B cell (primary cell): ENCODE measurements at regions not wholly inside any gene's neighbourhood (a gene's known extent, or its start where the extent isn't known, plus 50 kb on each side); places are given as distances from the start of the nearest gene placed in this dataset.

Source experiments
- ATAC-seq: fragments of 200-7000 bp; cut with Tn5 transposase; one replicate; pipeline ENCODE4 v1.10.0; 2021; ENCODE audit warnings: low read depth, mild to moderate bottlenecking, moderate number of reproducible peaks, moderate library complexity
- CTCF ChIA-PET: fragments of 350-600 bp; sonication (Branson Sonifier 250); formaldehyde crosslinking; loops from one replicate; lab custom pipeline; 2021; ENCODE audit warnings: antibody characterized with exemption, inconsistent platforms; lab: Charles Lee
- POLR2A ChIA-PET: fragments of 350-600 bp; sonication (Branson Sonifier 250); formaldehyde crosslinking; loops from one replicate; lab custom pipeline; 2021; ENCODE audit warnings: antibody characterized with exemption; lab: Charles Lee
- DNase-seq: peaks from one replicate; pipeline ENCODE4 v3.0.0; 2013
- H2AFZ ChIP-seq: 2 replicates; pipeline ENCODE4 v1.6.1; 2012; ENCODE audit warnings: mild to moderate bottlenecking, low read depth, low read length; ENCODE audit not compliant: insufficient read depth, poor library complexity, severe bottlenecking
- H3K27ac ChIP-seq, 2 donors: 1 replicate in 1 of 2; 2 replicates in 1 of 2; pipeline ENCODE4 v1.5.1; 2012 to 2013; ENCODE audit warnings: low read length in 2 of 2, mild to moderate bottlenecking in 2 of 2, moderate library complexity in 1 of 2
- H3K27me3 ChIP-seq, 4 experiments: fragments of 200-600 bp in 1 of 4; sonication (generic) in 1 of 4; replicated peaks in 1 of 4; 1 replicate in 2 of 4; 2 replicates in 2 of 4; pipeline versions ENCODE4 v1.6.1 to v1.7.0; 2013 to 2016; ENCODE audit warnings: low read length in 3 of 4, mild to moderate bottlenecking in 2 of 4, mixed read lengths in 1 of 4, moderate library complexity in 1 of 4; ENCODE audit not compliant: insufficient read depth in 4 of 4, control insufficient read depth in 3 of 4; ENCODE audit errors: control extremely low read depth in 1 of 4
- H3K36me3 ChIP-seq, 2 experiments: replicated peaks in 1 of 2; 1 replicate in 1 of 2; 2 replicates in 1 of 2; pipeline versions ENCODE4 v1.6.1 to v1.7.1; 2013; ENCODE audit warnings: low read length in 1 of 2; ENCODE audit not compliant: insufficient read depth in 2 of 2, control insufficient read depth in 1 of 2; ENCODE audit errors: control extremely low read depth in 1 of 2, extremely low read depth in 1 of 2
- H3K4me1 ChIP-seq, 2 donors: fragments of 200-600 bp in 1 of 2; sonication (generic) in 1 of 2; 1 replicate in 1 of 2; 2 replicates in 1 of 2; pipeline versions ENCODE4 v1.5.1 to v1.6.1; 2013 to 2017; ENCODE audit warnings: low read length in 2 of 2; ENCODE audit not compliant: control insufficient read depth in 2 of 2, insufficient read depth in 2 of 2
- H3K4me2 ChIP-seq: replicated peaks from 2 replicates; pipeline ENCODE3; 2012; ENCODE audit warnings: mild to moderate bottlenecking, low read depth, low read length; ENCODE audit not compliant: poor library complexity, severe bottlenecking
- H3K4me3 ChIP-seq, 5 experiments: fragments of 200-600 bp in 1 of 5; sonication (generic) in 1 of 5; 1 replicate in 3 of 5; 2 replicates in 2 of 5; pipeline versions ENCODE4 v1.5.1 to v1.7.0; 2011 to 2016; ENCODE audit warnings: low read length in 4 of 5, mild to moderate bottlenecking in 4 of 5, low read depth in 2 of 5, control low read depth in 1 of 5, moderate library complexity in 1 of 5; ENCODE audit not compliant: insufficient read depth in 1 of 5; ENCODE audit errors: control extremely low read depth in 1 of 5, extremely low read depth in 1 of 5
- H3K79me2 ChIP-seq: fragments of 200-600 bp; sonication (generic); one replicate; pipeline ENCODE4 v1.6.0; 2016; ENCODE audit warnings: low read length; ENCODE audit not compliant: control insufficient read depth, insufficient read depth
- H3K9ac ChIP-seq: fragments of 200-600 bp; sonication (generic); 2 replicates; pipeline ENCODE4 v1.6.1; 2017; ENCODE audit warnings: mild to moderate bottlenecking, low read length, moderate library complexity
- H3K9me3 ChIP-seq, 3 donors: one replicate each; pipeline versions ENCODE4 v1.6.1 to v1.7.1; 2013; ENCODE audit warnings: low read length in 2 of 3; ENCODE audit not compliant: control insufficient read depth in 2 of 3, insufficient read depth in 1 of 3; ENCODE audit errors: control extremely low read depth in 1 of 3
- H4K20me1 ChIP-seq: 2 replicates; pipeline ENCODE4 v1.6.0; 2012; ENCODE audit warnings: mild to moderate bottlenecking, low read length; ENCODE audit not compliant: insufficient read depth, control insufficient read depth, poor library complexity, severe bottlenecking
- H3K27ac Mint-ChIP-seq: one replicate; pipeline ENCODE4 v1.8.0; 2021; ENCODE audit warnings: mixed read lengths
- H3K27me3 Mint-ChIP-seq: one replicate; pipeline ENCODE4 v1.8.0; 2021; ENCODE audit warnings: mixed read lengths
- H3K4me1 Mint-ChIP-seq: one replicate; pipeline ENCODE4 v1.8.0; 2021; ENCODE audit warnings: mixed read lengths
- H3K4me3 Mint-ChIP-seq: one replicate; pipeline ENCODE4 v1.8.0; 2021; ENCODE audit warnings: mixed read lengths
- H3K9me3 Mint-ChIP-seq: one replicate; pipeline ENCODE4 v1.8.0; 2022; ENCODE audit warnings: mixed read lengths; ENCODE audit not compliant: insufficient read depth
- EZH2 ChIP-seq: IDR thresholded peaks from 2 replicates; pipeline ENCODE4 v1.6.1; 2012; ENCODE audit warnings: borderline replicate concordance, low read depth, mild to moderate bottlenecking, moderate library complexity, low read length; ENCODE audit not compliant: insufficient read depth, poor library complexity, severe bottlenecking
- WGBS: methylation state at CpG from one replicate; pipeline ENCODE4 v1.1.5; 2013; ENCODE audit warnings: missing lambda C conversion rate; ENCODE audit not compliant: insufficient coverage; 5-methylcytosine and 5-hydroxymethylcytosine counted together
- intact Hi-C: fragments of 100-400 bp; cut with micrococcal nuclease; formaldehyde crosslinking; loops from one replicate; pipeline ENCODE4 v1.10.0; 2022
- TF ChIP-seq, protein P1 (sequence below): fragments of 200-600 bp; IDR thresholded peaks from one replicate; pipeline ENCODE4 v1.8.0; 2022; ENCODE audit warnings: antibody characterized with exemption, mild to moderate bottlenecking

DNA sequence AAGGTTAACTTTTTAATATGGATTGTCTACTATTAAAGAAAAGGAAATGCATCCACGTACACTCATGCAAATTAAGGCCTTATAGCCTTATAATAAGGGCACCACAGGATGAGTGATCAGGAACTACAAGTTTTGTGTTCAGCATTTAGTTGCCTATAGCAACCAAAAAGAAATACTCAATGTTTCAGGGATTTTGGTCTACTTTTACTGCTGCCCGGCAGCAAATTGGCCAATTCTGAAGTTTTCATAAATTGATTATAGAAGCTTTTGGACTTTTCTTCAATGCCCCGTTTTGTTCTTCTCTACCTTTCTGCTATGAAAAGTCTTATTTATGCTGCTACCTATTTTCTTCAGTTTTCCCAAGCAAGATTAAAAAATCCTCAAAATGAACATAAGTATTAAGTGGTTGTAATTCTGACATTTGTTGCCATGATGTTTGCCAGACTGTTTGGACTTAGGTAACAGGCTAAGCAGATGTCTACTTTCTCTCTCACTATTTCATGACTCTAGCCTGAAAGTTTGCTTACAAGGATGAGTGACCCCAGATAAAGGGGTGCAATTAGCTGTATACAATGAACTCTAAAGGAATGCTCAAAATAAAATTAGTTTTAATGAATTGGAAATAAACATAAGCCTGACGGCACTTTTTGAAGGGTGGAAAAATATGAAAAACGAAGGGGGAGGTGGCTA lies 391.5 kb upstream of the DAB2 start:
- H3K4me3 Mint-ChIP-seq: no peak overlapping the region
- Histone ChIP-seq H3K79me2 (no peaks in the 10 kb centered on the region), H3K4me3 (no peak overlapping the region), H3K9me3 (peaks cover 0 to 3% (median 0%) of the 10 kb centered on the region in 3 donors), H4K20me1 (no peaks in the 10 kb centered on the region), H3K27me3 (no peaks in the 10 kb centered on the region), H3K9ac (no peak overlapping the region), H2AFZ (no peak overlapping the region), H3K4me1 (no peaks in the 10 kb centered on the region), H3K4me2 (no peak overlapping the region), H3K27ac (no peak overlapping the region), H3K36me3 (no peaks in the 10 kb centered on the region)
- intact Hi-C loops: no loop called here
- CTCF ChIA-PET: no interaction called here
- TF ChIP-seq EZH2: no peak
- TF ChIP-seq, protein P1, sequence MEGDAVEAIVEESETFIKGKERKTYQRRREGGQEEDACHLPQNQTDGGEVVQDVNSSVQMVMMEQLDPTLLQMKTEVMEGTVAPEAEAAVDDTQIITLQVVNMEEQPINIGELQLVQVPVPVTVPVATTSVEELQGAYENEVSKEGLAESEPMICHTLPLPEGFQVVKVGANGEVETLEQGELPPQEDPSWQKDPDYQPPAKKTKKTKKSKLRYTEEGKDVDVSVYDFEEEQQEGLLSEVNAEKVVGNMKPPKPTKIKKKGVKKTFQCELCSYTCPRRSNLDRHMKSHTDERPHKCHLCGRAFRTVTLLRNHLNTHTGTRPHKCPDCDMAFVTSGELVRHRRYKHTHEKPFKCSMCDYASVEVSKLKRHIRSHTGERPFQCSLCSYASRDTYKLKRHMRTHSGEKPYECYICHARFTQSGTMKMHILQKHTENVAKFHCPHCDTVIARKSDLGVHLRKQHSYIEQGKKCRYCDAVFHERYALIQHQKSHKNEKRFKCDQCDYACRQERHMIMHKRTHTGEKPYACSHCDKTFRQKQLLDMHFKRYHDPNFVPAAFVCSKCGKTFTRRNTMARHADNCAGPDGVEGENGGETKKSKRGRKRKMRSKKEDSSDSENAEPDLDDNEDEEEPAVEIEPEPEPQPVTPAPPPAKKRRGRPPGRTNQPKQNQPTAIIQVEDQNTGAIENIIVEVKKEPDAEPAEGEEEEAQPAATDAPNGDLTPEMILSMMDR: no peak
- ATAC-seq: no peak
- peaks cover 3% of the 10 kb centered on the region for H3K9me3 Mint-ChIP-seq
- no peak overlapping the region for H3K27ac Mint-ChIP-seq
- DNase-seq: no peak
- no peaks in the 10 kb centered on the region for H3K27me3 Mint-ChIP-seq
- no CpG with 5 or more reads among the region's 5 CpGs for WGBS
- POLR2A ChIA-PET: no interaction called here
- H3K4me1 Mint-ChIP-seq: no peaks in the 10 kb centered on the region

DNA sequence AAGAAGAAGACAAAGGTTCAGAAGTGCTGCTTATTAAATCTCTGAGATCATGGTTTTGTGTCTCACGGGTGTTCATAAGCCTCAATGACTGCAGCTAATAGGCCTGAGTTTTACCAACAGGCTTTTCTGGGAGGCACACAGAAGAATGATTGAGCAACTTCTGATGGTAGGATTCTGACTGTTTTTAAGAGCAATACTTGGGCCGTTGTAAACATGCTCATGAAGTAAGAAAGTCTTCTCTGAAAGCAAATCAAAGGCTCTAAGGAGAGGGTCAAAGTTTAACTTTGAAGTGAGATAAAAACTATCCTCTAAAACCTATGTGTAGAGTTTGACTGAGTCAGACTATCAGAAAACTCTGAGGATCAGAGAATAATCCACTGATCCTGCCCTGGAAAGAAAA lies 390.9 kb upstream of the DAB2 start:
- H3K4me3 ChIP-seq: no peak overlapping the region
- H3K4me1 Mint-ChIP-seq: no peaks in the 10 kb centered on the region
- H3K27ac ChIP-seq: no peak overlapping the region
- no peak for DNase-seq
- no peaks in the 10 kb centered on the region for H3K79me2 ChIP-seq
- no peaks in the 10 kb centered on the region for H4K20me1 ChIP-seq
- H3K9me3 ChIP-seq: peaks cover 0 to 3% (median 0%) of the 10 kb centered on the region in 3 donors
- no peak overlapping the region for H3K4me2 ChIP-seq
- H3K4me1 ChIP-seq: no peaks in the 10 kb centered on the region
- TF ChIP-seq, protein P1: no peak
- TF ChIP-seq EZH2: no peak
- no peaks in the 10 kb centered on the region for H3K36me3 ChIP-seq
- ChIA-PET POLR2A (no interaction called here), CTCF (no interaction called here)
- 100% methylated on average over 1 of the region's 2 CpGs for WGBS
- no peak overlapping the region for H3K27ac Mint-ChIP-seq
- no peak overlapping the region for H3K4me3 Mint-ChIP-seq
- peaks cover 3% of the 10 kb centered on the region for H3K9me3 Mint-ChIP-seq
- no peak overlapping the region for H2AFZ ChIP-seq
- no peak overlapping the region for H3K9ac ChIP-seq
- intact Hi-C loops: no loop called here
- no peaks in the 10 kb centered on the region for H3K27me3 Mint-ChIP-seq
- ATAC-seq: no peak
- H3K27me3 ChIP-seq: no peaks in the 10 kb centered on the region
